ENCODE measurements at regions not wholly inside any gene's neighbourhood (a gene's known extent, or its start where the extent isn't known, plus 50 kb on each side); places are given as distances from the start of the nearest gene placed in this dataset.

- TF ChIP-seq CTCF (IDR thresholded peaks at IDR 0.05) (no peak), POLR2A (IDR thresholded peaks at IDR 0.05) (no peak), EP300 (IDR thresholded peaks at IDR 0.05) (no peak)
Observed at GRCh38 chr2:129180124-129180716, 799.2 kb upstream of the RAB6C start.
